A673 (cell line): ENCODE measurements at regions not wholly inside any gene's neighbourhood (a gene's known extent, or its start where the extent isn't known, plus 50 kb on each side); places are given as distances from the start of the nearest gene placed in this dataset.

Source experiments
- BruUV-seq: library from RNA; stranded (reverse); fragments of 400-500 nt; replicated peaks from 2 replicates; lab custom pipeline; 2021; lab: Mats Ljungman, UMichigan
- CTCF ChIA-PET: fragments of 300-600 bp; sonication (Branson Sonifier 250); formaldehyde crosslinking; loops from one replicate; lab custom pipeline; 2022; ENCODE audit warnings: antibody characterized with exemption; lab: Charles Lee
- POLR2A ChIA-PET: fragments of 300-600 bp; sonication (Branson Sonifier 250); formaldehyde crosslinking; loops from one replicate; lab custom pipeline; 2022; ENCODE audit warnings: antibody characterized with exemption; ENCODE audit not compliant: low non-redundant PET; lab: Charles Lee
- DNase-seq: peaks from one replicate; pipeline ENCODE4 v3.0.0-alpha.2; 2015; ENCODE audit warnings: low spot score
- H3K27ac ChIP-seq: fragments of 200-600 bp; sonication (generic); 2 replicates; pipeline ENCODE4 v1.5.1; 2016; ENCODE audit warnings: mixed run types, low read depth, mild to moderate bottlenecking, mixed read lengths, antibody characterized with exemption, low read length; ENCODE audit not compliant: poor library complexity, severe bottlenecking
- H3K27me3 ChIP-seq: fragments of 200-600 bp; sonication (generic); replicated peaks from 2 replicates; pipeline ENCODE4 v1.6.1; 2017; ENCODE audit warnings: mixed run types, low read depth, mild to moderate bottlenecking, mixed read lengths, antibody characterized with exemption, low read length; ENCODE audit not compliant: insufficient read depth, poor library complexity
- H3K36me3 ChIP-seq: fragments of 200-600 bp; sonication (generic); 2 replicates; pipeline ENCODE4 v1.6.1; 2016; ENCODE audit warnings: mixed run types, mild to moderate bottlenecking, mixed read lengths, antibody characterized with exemption, low read length; ENCODE audit not compliant: insufficient read depth, poor library complexity, severe bottlenecking
- H3K4me1 ChIP-seq: fragments of 200-600 bp; sonication (generic); 2 replicates; pipeline ENCODE4 v1.6.1; 2017; ENCODE audit warnings: mixed run types, mild to moderate bottlenecking, mixed read lengths, antibody characterized with exemption, low read length; ENCODE audit not compliant: insufficient read depth, poor library complexity, severe bottlenecking
- H3K4me3 ChIP-seq: fragments of 200-600 bp; sonication (generic); 2 replicates; pipeline ENCODE4 v1.5.1; 2016; ENCODE audit warnings: low read depth, mixed run types, mild to moderate bottlenecking, mixed read lengths, low read length; ENCODE audit not compliant: poor library complexity, severe bottlenecking
- H3K9me3 ChIP-seq: fragments of 200-600 bp; sonication (generic); 2 replicates; pipeline ENCODE4 v1.6.1; 2016; ENCODE audit warnings: mixed run types, low read depth, mild to moderate bottlenecking, mixed read lengths, antibody characterized with exemption, low read length; ENCODE audit not compliant: poor library complexity, severe bottlenecking
- CTCF ChIP-seq: fragments of 300-800, 200-600 bp; sonication (generic); conservative IDR thresholded peaks from 2 replicates; pipeline ENCODE4 v1.5.1; 2017; ENCODE audit warnings: low read depth, mild to moderate bottlenecking, antibody characterized with exemption, low read length, moderate library complexity, mixed read lengths
- EZH2 ChIP-seq: fragments of 200-600 bp; sonication (generic); IDR thresholded peaks from 2 replicates; pipeline ENCODE4 v1.6.1; 2017; ENCODE audit warnings: borderline replicate concordance, low read depth, mild to moderate bottlenecking, mixed read lengths, antibody characterized with exemption, low read length; ENCODE audit not compliant: poor library complexity, severe bottlenecking
- intact Hi-C: fragments of 100-400 bp; cut with micrococcal nuclease; formaldehyde crosslinking; loops from one replicate; pipeline ENCODE4 v1.10.0; 2022; ENCODE audit not compliant: unreplicated experiment

- ChIA-PET POLR2A (no interaction called here), CTCF (no interaction called here)
- DNase-seq, result no peak
- intact Hi-C loops, result no loop called here
- Histone ChIP-seq H3K4me1 (no peaks in the 10 kb centered on the region), H3K27me3 (no peaks in the 10 kb centered on the region), H3K36me3 (no peaks in the 10 kb centered on the region), H3K27ac (no peak overlapping the region), H3K4me3 (no peak overlapping the region), H3K9me3 (no peaks in the 10 kb centered on the region)
- no TSS peak for BruUV-seq
- TF ChIP-seq EZH2 (no peak), CTCF (no peak)
These were observed 670.0 kb upstream of the KIRREL3 start for GRCh38 chr11:127670374-127671119.

GRCh38 chr11:127656116-127656836, 655.7 kb upstream of the KIRREL3 start:
- CTCF ChIA-PET, result no interaction called here
- no TSS peak for BruUV-seq

GRCh38 chr11:127653076-127653475, 652.5 kb upstream of the KIRREL3 start:
- Histone ChIP-seq H3K4me3 (no peak overlapping the region), H3K27me3 (no peaks in the 10 kb centered on the region), H3K9me3 (no peaks in the 10 kb centered on the region), H3K4me1 (no peaks in the 10 kb centered on the region), H3K36me3 (no peaks in the 10 kb centered on the region), H3K27ac (no peak overlapping the region)
- intact Hi-C loops, result no loop called here
- no TSS peak for BruUV-seq
- ChIA-PET POLR2A (no interaction called here), CTCF (no interaction called here)
- no peak for DNase-seq
- TF ChIP-seq EZH2, result no peak
- TF ChIP-seq CTCF, result no peak

More at GRCh38 chr11:127656116-127656836, 655.7 kb upstream of the KIRREL3 start:
- no peak overlapping the region for H3K27ac ChIP-seq
- no peaks in the 10 kb centered on the region for H3K9me3 ChIP-seq
- DNase-seq, result no peak
- H3K27me3 ChIP-seq, result no peaks in the 10 kb centered on the region
- H3K4me1 ChIP-seq, result no peaks in the 10 kb centered on the region
- TF ChIP-seq EZH2 (no peak), CTCF (no peak)
- H3K36me3 ChIP-seq, result no peaks in the 10 kb centered on the region
- POLR2A ChIA-PET, result no interaction called here
- H3K4me3 ChIP-seq, result no peak overlapping the region
- intact Hi-C loops, result no loop called here
